22Rv1 (cell line): ENCODE measurements at regions not wholly inside any gene's neighbourhood (a gene's known extent, or its start where the extent isn't known, plus 50 kb on each side); places are given as distances from the start of the nearest gene placed in this dataset.

ENCODE experiments used
- H3K27ac ChIP-seq: fragments of 450-650 bp; 2 replicates; pipeline ENCODE4 v1.5.1; 2017
- ZFX ChIP-seq: fragments of 450-650 bp; IDR thresholded peaks from 2 replicates; pipeline ENCODE4 v1.6.1; 2017; ENCODE audit warnings: antibody characterized with exemption, borderline replicate concordance
- TF ChIP-seq, protein P1 (sequence below): fragments of 450-650 bp; IDR thresholded peaks from 2 replicates; pipeline ENCODE4 v1.5.1; 2017; ENCODE audit warnings: mild to moderate bottlenecking

GRCh38 chr12:28601570-28602058 is 411.4 kb downstream of the CCDC91 start:
- no peak overlapping the region for H3K27ac ChIP-seq
- TF ChIP-seq, protein P1, sequence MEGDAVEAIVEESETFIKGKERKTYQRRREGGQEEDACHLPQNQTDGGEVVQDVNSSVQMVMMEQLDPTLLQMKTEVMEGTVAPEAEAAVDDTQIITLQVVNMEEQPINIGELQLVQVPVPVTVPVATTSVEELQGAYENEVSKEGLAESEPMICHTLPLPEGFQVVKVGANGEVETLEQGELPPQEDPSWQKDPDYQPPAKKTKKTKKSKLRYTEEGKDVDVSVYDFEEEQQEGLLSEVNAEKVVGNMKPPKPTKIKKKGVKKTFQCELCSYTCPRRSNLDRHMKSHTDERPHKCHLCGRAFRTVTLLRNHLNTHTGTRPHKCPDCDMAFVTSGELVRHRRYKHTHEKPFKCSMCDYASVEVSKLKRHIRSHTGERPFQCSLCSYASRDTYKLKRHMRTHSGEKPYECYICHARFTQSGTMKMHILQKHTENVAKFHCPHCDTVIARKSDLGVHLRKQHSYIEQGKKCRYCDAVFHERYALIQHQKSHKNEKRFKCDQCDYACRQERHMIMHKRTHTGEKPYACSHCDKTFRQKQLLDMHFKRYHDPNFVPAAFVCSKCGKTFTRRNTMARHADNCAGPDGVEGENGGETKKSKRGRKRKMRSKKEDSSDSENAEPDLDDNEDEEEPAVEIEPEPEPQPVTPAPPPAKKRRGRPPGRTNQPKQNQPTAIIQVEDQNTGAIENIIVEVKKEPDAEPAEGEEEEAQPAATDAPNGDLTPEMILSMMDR = no peak
- no peak for TF ChIP-seq ZFX

DNA sequence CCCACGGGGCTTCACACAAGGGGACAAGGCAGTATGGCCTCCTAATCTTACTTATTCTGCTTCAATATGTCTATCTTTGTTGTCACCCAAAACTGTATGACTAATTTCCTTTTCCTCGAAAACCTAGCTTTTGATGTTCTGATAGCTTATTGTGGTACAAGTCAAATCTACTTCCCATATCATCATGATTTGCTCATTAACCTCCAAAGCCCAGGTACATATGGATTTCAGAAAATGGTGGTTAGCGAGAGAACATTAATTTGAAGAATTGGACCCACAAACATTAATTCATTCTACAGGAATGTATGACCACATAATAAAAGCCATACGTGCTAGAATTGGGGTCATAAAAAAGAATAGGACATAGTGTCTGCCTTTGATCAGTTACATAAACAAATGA is 412.5 kb downstream of the CCDC91 start:
- no peak for TF ChIP-seq ZFX
- TF ChIP-seq, protein P1 = no peak

DNA sequence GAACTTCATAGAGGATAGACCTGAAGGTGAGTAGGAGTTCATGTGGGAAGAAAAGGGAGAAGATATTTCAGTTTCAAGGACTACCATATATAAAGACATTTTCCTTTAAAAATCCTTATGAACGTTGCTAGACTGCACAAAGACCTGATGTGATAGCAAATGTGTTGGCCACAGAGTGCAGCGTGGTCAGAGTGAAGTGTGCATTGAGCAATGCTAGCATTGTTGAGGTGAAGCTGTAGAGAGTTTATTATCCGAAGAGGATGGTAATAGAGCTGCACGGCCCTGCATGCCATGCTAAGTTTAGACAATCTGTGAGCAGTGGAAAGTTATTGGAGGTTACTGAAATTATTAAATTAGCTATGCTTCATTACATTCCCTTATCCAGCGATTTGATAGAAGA is 413.0 kb downstream of the CCDC91 start:
- TF ChIP-seq, protein P1 = no peak
- no peak for TF ChIP-seq ZFX
- no peak overlapping the region for H3K27ac ChIP-seq

More for the DNA sequence above, 412.5 kb downstream of the CCDC91 start:
- no peak overlapping the region for H3K27ac ChIP-seq

DNA sequence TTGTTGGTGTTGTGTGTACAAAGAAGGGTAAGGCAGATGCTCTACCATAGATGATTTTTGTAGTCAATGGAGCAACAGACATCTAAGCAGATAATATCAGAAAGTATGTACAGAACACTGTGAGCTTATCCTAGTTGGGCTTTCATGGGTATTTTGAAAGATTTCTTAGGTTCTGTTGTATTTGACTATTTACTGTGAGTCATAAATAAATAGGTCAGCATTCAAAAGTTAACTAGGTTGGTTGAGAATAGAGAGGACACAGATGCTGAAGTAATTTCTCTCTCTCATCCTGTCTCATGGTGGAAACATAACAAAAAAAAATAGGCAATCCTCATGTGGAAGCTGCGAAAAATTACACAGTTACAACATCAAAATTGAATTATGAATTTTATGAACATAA is 413.5 kb downstream of the CCDC91 start:
- H3K27ac ChIP-seq = no peak overlapping the region
- TF ChIP-seq ZFX = no peak
- TF ChIP-seq, protein P1 = no peak

DNA sequence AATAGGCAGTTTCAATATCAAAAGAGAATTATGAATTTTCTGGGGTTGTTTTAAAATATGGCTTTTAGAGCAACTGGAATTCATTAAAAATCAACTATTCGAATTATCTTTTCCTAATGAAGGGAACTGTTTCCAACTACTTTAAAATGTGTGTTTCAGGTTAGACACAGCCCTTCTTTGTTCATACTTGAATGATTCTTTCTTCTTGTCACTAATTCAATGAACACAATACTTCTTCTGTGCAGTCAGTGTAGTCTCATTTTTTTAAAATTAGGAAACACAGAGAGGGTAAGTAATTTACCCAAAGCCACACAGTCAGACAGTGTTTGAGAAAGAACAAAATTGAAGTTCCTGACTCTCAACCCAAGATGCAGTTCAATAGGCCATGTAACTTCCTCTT is 414.0 kb downstream of the CCDC91 start:
- TF ChIP-seq ZFX = no peak
- TF ChIP-seq, protein P1 = no peak
- no peak overlapping the region for H3K27ac ChIP-seq

- H3K27ac ChIP-seq = no peak overlapping the region
- TF ChIP-seq, protein P1 = no peak
- TF ChIP-seq ZFX = no peak
These were observed 416.8 kb downstream of the CCDC91 start for GRCh38 chr12:28606967-28607557.

DNA sequence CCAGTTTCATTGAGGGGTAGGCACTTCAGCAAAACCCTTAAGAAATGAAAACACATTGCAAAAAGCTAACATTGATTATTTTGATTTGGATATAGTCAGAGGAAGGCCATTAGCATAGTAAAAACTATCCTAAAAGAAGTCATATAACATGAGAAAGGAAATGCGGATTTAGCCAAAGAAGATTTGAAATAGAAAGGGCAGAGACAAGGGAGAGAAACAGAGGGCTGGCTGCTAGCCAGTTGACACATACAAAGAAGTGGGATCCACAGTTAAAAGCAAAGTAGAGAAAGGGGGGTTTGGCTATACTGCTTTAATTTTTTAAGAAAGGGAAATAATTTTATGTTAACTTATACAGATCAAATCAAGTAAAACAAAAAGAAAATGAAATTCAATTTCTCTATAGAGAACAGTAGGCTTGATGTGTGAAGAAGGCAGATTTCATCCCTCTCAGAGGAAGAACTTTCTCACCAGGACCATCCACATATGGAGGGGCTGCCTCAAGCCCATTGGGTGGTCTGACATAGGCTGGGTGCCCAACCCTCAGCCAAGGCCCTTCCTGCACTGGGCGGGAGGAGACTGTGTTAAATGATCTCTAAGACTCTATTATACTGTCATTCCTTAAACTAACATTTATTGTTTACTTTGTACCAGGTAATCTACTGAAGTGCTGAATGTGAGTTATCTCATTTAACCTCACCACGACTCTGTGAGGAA is 420.3 kb downstream of the CCDC91 start:
- no peak overlapping the region for H3K27ac ChIP-seq
- TF ChIP-seq, protein P1 = no peak
- TF ChIP-seq ZFX = no peak
